Lung (tissue), 11 donors: ENCODE measurements at regions not wholly inside any gene's neighbourhood (a gene's known extent, or its start where the extent isn't known, plus 50 kb on each side); places are given as distances from the start of the nearest gene placed in this dataset.

Source experiments
- ATAC-seq: fragments of 200-7000 bp; cut with Tn5 transposase; one replicate; pipeline ENCODE4 v1.9.1; 2020; ENCODE audit warnings: moderate number of reproducible peaks; ENCODE audit not compliant: insufficient read depth, low FRiP score
- DNase-seq, 3 donors: peaks; one replicate each; pipeline ENCODE4 v3.0.0-alpha.2; 2013 to 2017
- H3K27ac ChIP-seq, 2 donors: one replicate each; pipeline ENCODE4 v1.5.1; 2013; ENCODE audit warnings: mild to moderate bottlenecking in 2 of 2, moderate library complexity in 2 of 2, control low read depth in 1 of 2, inconsistent platforms in 1 of 2, low read depth in 1 of 2, low read length in 1 of 2
- H3K27me3 ChIP-seq, 3 donors: one replicate each; pipeline ENCODE4 v1.5.1; 2013; ENCODE audit warnings: low read length in 2 of 3; ENCODE audit not compliant: control insufficient read depth in 3 of 3, insufficient read depth in 3 of 3
- H3K36me3 ChIP-seq, 4 donors: one replicate each; pipeline ENCODE4 v1.5.1; 2013; ENCODE audit warnings: low read length in 4 of 4, mild to moderate bottlenecking in 1 of 4, moderate library complexity in 1 of 4; ENCODE audit not compliant: control insufficient read depth in 4 of 4, insufficient read depth in 4 of 4
- H3K4me1 ChIP-seq, 5 donors: one replicate each; pipeline ENCODE4 v1.5.1; 2013; ENCODE audit warnings: low read length in 5 of 5, mild to moderate bottlenecking in 2 of 5, moderate library complexity in 1 of 5; ENCODE audit not compliant: control insufficient read depth in 5 of 5, insufficient read depth in 5 of 5
- H3K4me3 ChIP-seq: one replicate; pipeline ENCODE4 v1.5.1; 2013; ENCODE audit warnings: mild to moderate bottlenecking, control low read depth, moderate library complexity
- H3K9ac ChIP-seq, 2 donors: one replicate each; pipeline ENCODE4 v1.5.1; 2013; ENCODE audit warnings: low read length in 2 of 2, control low read depth in 1 of 2; ENCODE audit not compliant: insufficient read depth in 1 of 2
- H3K9me3 ChIP-seq, 4 donors: one replicate each; pipeline ENCODE4 v1.5.1; 2013; ENCODE audit warnings: low read length in 3 of 4, mild to moderate bottlenecking in 1 of 4, moderate library complexity in 1 of 4; ENCODE audit not compliant: control insufficient read depth in 4 of 4, insufficient read depth in 3 of 4
- CTCF ChIP-seq: IDR thresholded peaks from 2 replicates; pipeline ENCODE4 v1.5.1; 2012; ENCODE audit warnings: mild to moderate bottlenecking; ENCODE audit errors: control extremely low read depth, extremely low read depth
- WGBS, 2 donors: extraction: QIAGEN DNeasy Blood & Tissue Kit; methylation state at CpG; one replicate each; pipeline ENCODE4 v1.1.7; 2013; 5-methylcytosine and 5-hydroxymethylcytosine counted together
- donor health status: control.
- donor health status: control.
- donor health status: Bipolar disorder and iron deficiency.
- donor health status: healthy.
- donor health status: DM: yes; HTN: yes; CAD: no.

- no peak for DNase-seq
- H3K27me3 ChIP-seq, result no peaks in the 10 kb centered on the region
- H3K27ac ChIP-seq, result no peak overlapping the region
- no peaks in the 10 kb centered on the region for H3K36me3 ChIP-seq
- peaks cover 2 to 31% (median 6%) of the 10 kb centered on the region in 5 donors for H3K4me1 ChIP-seq
- ATAC-seq, result no peak
- no peak overlapping the region for H3K4me3 ChIP-seq
- no peak overlapping the region for H3K9ac ChIP-seq
- H3K9me3 ChIP-seq, result no peaks in the 10 kb centered on the region
- TF ChIP-seq CTCF, result no peak
These were observed 793.8 kb upstream of the IGFBP3 start for GRCh38 chr7:46714904-46715303.

DNA sequence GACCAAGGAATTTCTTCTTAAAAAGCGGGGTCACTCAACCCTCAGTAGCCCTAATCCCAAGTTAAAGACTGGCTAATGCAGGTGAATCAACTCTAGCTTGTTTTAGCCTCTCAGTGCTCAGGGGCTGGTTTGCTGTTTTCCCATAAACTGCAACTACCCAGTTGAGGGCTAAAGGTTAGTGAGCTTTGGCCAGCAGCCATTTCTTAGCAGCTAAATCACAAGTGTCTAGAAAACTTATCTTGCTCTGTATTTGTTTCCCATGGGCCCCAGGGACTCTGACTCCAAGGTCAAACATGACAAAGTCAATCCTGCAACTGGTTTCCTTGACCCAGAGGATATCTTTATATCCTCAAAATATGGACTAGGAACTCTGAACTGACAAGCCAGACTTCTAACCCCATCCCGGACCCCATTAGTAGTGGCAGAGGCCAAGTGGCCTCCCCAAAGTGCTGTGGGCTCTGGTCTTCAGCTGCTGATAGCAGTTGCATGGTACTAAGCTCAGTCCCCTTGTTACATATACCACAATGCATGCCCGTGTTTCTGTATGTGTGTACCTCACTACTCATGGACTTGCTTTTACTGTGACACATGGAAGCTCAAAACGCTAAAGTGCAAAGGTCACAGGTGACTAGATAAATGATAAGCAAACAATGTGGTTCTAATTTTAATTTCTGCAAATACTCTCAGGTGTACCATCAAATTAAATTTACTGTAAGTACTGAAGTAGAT, 793.0 kb upstream of the IGFBP3 start:
- Histone ChIP-seq H3K9ac (no peak overlapping the region), H3K27me3 (no peaks in the 10 kb centered on the region), H3K4me3 (no peak overlapping the region), H3K36me3 (no peaks in the 10 kb centered on the region), H3K9me3 (no peaks in the 10 kb centered on the region), H3K4me1 (peaks cover 2 to 31% (median 6%) of the 10 kb centered on the region in 5 donors), H3K27ac (no peak overlapping the region)
- DNase-seq (peak; percentile 42 to 79 (median 48)), ATAC-seq (no peak)
- no peak for TF ChIP-seq CTCF
- WGBS, 2 donors, result 63 to 74% methylated on average over 4 of the region's 4 CpGs

DNA sequence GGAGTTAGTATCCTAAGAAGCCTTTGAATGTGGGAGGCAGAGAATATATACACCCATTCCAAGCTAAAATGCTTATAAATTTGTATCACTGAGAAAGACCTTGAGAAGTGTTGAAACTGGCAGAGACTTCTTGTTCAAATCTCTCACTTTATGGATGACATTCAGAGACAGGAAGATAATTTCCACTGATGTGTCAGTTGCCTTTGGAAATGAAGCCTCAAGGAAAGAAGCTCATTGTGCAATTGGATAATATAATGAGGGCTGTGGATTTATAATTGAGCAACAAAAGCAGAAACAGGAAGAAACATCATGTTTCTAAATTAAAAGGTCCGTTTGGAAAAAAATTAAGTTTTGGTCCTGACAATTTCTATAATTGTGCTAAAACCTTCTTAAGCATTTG, 789.9 kb upstream of the IGFBP3 start:
- Histone ChIP-seq H3K27ac (no peak overlapping the region), H3K4me1 (peaks cover 2 to 32% (median 8%) of the 10 kb centered on the region in 5 donors), H3K36me3 (no peaks in the 10 kb centered on the region), H3K4me3 (no peak overlapping the region), H3K27me3 (no peaks in the 10 kb centered on the region), H3K9me3 (no peaks in the 10 kb centered on the region), H3K9ac (no peak overlapping the region)
- no peak for TF ChIP-seq CTCF
- ATAC-seq (no peak), DNase-seq (peak in 2 of 3 donors; percentile 68 to 74)
- WGBS, 2 donors, result 33 to 35% methylated on average over 1 of the region's 1 CpG

DNA sequence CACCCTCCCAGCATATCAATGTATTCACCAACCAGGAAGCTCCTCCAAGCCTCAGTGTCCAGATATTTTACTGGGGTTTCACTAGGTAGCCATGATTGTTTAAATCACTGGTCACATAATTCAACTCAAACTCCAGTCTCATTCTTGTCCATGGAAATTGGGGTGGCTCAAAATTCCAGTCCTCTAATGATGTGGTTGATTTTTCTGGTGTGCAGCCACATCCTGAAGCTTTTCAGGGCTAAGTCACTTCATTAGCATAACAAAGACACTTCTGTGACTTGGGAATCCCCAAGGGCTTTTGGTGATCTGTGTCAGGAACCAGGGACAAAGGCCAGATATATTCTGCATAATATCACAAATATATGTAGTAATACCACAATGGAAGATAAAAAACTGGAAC, 786.9 kb upstream of the IGFBP3 start:
- H3K27ac ChIP-seq, result no peak overlapping the region
- H3K27me3 ChIP-seq, result no peaks in the 10 kb centered on the region
- H3K36me3 ChIP-seq, result no peaks in the 10 kb centered on the region
- no peak overlapping the region for H3K9ac ChIP-seq
- no peak for DNase-seq
- TF ChIP-seq CTCF, result no peak
- no peaks in the 10 kb centered on the region for H3K9me3 ChIP-seq
- no peak overlapping the region for H3K4me3 ChIP-seq
- no peak for ATAC-seq
- peaks cover 0 to 36% (median 0%) of the 10 kb centered on the region in 5 donors for H3K4me1 ChIP-seq
